ENCODE measurements at regions not wholly inside any gene's neighbourhood (a gene's known extent, or its start where the extent isn't known, plus 50 kb on each side); places are given as distances from the start of the nearest gene placed in this dataset.
"Not testable (repeated sequence)": the region's sequence is repeated elsewhere in the genome, so short reads cannot be mapped to it uniquely, and the experiment has no call there.

DNA sequence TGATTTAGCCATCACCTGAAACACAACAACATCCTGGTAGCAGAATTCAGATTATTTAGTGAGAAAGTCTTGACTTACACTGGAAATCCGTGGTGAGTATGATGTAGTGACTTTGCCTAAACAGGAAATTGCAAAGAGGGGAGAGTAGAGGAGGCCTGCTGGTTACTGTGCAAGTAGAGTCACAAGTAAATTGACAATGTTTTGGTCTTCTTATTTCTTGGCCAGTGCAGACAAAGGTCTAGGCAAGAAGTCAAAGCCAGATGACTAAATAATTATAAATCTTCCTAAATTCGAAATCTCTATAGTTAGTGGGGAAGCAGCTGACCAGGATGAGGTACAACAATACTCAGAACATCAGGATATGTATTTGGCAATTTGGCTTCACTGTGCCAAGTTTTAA lies 159.5 kb upstream of the KCTD3 start:
- DNase-seq (ENCODE audit: low read depth) = peak; percentile 11
- TF ChIP-seq, protein P1, sequence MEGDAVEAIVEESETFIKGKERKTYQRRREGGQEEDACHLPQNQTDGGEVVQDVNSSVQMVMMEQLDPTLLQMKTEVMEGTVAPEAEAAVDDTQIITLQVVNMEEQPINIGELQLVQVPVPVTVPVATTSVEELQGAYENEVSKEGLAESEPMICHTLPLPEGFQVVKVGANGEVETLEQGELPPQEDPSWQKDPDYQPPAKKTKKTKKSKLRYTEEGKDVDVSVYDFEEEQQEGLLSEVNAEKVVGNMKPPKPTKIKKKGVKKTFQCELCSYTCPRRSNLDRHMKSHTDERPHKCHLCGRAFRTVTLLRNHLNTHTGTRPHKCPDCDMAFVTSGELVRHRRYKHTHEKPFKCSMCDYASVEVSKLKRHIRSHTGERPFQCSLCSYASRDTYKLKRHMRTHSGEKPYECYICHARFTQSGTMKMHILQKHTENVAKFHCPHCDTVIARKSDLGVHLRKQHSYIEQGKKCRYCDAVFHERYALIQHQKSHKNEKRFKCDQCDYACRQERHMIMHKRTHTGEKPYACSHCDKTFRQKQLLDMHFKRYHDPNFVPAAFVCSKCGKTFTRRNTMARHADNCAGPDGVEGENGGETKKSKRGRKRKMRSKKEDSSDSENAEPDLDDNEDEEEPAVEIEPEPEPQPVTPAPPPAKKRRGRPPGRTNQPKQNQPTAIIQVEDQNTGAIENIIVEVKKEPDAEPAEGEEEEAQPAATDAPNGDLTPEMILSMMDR (IDR thresholded peaks at IDR 0.05; ENCODE audit: insufficient read depth, low read depth, low read length) = no peak
- H3K4me3 ChIP-seq (ENCODE audit: low read depth, low read length) = no peak overlapping the region

DNA sequence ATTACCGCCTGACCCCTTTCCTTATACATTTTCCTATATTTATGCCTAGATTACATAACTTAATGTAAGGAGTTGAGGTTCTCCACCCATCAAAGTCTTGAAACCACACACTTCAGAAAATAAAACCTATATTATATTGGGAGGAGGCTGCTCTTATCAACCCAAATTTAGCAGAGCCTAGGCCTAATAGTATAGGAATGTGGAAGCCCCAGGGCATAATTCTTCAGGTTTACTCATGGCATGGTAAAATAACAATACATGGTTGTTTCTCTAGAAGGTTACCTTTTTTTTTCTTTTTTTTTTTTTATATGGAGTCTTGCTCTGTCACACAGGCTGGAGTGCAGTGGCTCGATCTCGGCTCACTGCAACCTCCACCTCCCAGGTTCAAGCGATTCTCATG lies 157.6 kb upstream of the KCTD3 start:
- DNase-seq (ENCODE audit: low read depth); H3K4me3 ChIP-seq (ENCODE audit: low read depth, low read length): not testable (repeated sequence)

DNA sequence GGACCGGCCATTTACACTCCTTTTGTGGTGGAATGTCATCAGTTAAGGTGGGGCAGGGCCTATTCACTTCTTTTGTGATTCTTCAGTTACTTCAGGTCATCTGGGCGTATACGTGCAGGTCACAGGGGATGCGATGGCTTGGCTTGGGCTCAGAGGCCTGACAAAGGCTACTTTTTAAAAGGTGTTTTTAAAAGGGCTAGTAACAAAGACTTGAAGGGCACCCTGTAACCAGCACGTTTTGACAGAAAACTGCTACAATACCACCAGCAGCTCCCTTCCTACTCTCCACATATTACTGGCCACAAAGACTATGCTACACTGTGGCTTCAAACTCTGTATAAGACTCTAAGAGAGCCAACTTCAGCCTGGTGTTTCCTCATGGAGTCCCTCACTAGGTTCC lies 151.6 kb upstream of the KCTD3 start:
- not testable (repeated sequence) for H3K4me3 ChIP-seq (ENCODE audit: low read depth, low read length); DNase-seq (ENCODE audit: low read depth)

DNA sequence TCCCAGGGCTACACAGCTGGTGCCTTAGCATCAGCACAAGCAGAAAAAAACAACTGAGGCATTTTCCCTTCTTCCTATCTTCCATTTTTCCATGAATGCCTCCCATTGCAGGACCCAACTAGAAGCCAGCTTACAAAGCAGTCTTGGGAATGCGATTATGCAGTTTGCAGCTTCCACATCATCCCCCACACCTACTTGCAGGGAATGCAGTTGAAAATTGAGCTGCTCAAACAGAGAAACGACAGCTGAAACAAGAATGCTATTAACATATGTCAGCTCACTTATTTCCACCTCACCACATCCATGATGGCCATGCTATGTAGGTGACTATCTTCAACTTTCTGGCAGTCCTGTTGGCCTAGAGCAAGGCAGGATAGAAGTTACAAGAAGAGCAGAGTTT lies 150.6 kb upstream of the KCTD3 start:
- TF ChIP-seq, protein P1 (IDR thresholded peaks at IDR 0.05; ENCODE audit: insufficient read depth, low read depth, low read length) = no peak
- H3K4me3 ChIP-seq (ENCODE audit: low read depth, low read length) = no peak overlapping the region
- DNase-seq (ENCODE audit: low read depth) = no peak

DNA sequence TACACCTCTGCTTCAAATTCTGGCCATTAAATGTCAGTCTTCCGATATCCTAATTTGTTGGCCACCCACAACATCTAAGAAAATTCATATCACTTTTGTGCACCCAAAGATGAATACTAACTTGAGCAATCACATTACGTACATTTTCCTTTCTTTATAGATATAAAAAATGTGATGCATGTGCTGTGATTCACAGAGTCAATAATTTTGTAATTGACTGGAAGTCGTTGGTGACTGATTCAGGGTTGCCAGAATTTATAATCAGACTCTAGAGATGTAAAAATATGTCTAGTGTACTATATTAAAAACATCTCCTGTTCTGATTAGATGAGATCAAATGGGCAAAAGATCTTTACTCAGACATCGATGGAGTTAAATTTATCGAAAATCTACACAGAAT lies 150.0 kb upstream of the KCTD3 start:
- DNase-seq (ENCODE audit: low read depth) = no peak
- no peak overlapping the region for H3K4me3 ChIP-seq (ENCODE audit: low read depth, low read length)
- TF ChIP-seq, protein P1 (IDR thresholded peaks at IDR 0.05; ENCODE audit: insufficient read depth, low read depth, low read length) = no peak

DNA sequence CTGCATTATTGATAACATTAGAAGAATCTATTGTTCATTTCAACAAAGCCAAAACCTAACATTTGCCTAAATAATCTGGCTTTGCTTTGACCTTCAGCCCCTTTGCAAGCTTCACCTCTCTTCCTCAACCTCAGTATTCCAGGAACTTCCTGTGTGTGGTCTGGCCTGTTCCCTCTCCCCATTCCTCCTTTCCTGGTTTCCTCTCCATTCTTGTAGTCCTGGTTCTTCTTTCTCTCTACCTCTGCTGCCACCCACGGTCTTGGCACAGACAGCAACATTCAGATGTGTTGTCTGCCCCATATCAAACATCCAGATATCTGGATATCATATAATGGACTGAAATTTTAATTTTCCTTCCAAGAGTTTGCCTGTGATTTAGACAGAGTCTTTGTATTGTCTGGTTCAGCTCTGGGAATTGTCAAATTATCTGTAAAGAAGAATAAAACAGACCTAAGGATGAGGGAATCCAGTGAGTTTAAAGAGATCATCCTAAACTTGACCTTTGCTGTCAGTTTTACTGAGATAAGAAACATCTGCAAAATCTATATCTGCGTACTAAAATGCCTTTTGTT lies 148.1 kb upstream of the KCTD3 start:
- TF ChIP-seq, protein P1 (IDR thresholded peaks at IDR 0.05; ENCODE audit: insufficient read depth, low read depth, low read length) = no peak

DNA sequence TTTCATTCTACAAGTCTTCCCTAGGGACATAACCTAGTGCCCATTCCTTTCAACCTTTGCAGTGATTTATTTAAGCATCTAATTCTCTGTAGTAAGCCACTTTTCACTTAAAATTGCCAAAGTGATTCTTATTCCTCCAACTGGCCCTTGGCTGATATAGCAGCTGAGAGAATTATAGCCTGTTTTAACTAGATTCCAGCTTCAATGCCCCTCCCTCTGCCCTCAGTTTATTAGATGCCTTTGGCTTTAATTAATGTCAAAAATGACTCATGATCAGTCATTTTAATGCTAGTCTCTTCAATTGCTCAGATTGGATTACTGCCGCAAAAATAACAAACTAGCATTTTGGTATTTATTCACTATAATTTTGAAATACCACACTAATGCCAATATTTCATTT lies 145.4 kb upstream of the KCTD3 start:
- no peak overlapping the region for H3K4me3 ChIP-seq (ENCODE audit: low read depth, low read length)
- TF ChIP-seq, protein P1 (IDR thresholded peaks at IDR 0.05; ENCODE audit: insufficient read depth, low read depth, low read length) = no peak
- DNase-seq (ENCODE audit: low read depth) = no peak

More for the DNA sequence above, 148.1 kb upstream of the KCTD3 start:
- peak; percentile 29 for DNase-seq (ENCODE audit: low read depth)
- H3K4me3 ChIP-seq (ENCODE audit: low read depth, low read length) = no peak overlapping the region

DNA sequence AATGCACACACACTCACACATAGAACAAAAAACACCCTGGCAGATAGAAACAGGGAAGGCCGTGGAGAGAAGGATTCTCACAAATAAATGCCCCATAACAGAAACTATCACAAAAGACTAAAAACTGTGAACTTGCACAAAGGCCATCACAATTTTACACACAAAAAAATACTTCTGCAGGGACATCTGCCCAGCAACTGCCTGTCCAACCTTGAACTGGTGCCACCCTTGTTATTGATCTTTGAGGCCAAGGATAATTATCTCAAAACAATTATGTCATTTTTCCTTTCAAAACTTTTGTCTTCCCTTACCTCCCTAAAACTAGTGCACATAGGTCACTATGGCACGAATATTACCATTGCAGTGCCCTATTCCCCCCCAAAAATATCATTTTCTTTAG lies 143.8 kb upstream of the KCTD3 start:
- DNase-seq (ENCODE audit: low read depth) = no peak
- no peak overlapping the region for H3K4me3 ChIP-seq (ENCODE audit: low read depth, low read length)
- TF ChIP-seq, protein P1 (IDR thresholded peaks at IDR 0.05; ENCODE audit: insufficient read depth, low read depth, low read length) = no peak

Measured in fibroblast of villous mesenchyme (primary cell).